ENCODE measurements at regions not wholly inside any gene's neighbourhood (a gene's known extent, or its start where the extent isn't known, plus 50 kb on each side); places are given as distances from the start of the nearest gene placed in this dataset.

GRCh38 chr10:126744571-126744970 is 74.1 kb upstream of the C10orf90 start:
- TF ChIP-seq CTCF (IDR thresholded peaks at IDR 0.05) (no peak), POLR2A (IDR thresholded peaks at IDR 0.05) (no peak), POLR2AphosphoS5 (IDR thresholded peaks at IDR 0.05) (no peak)
